Activated T-cell treated with anti-CD3 and anti-CD28 coated beads, Interleukin-2, amount 50 U/mL, for 48 hours (primary cell): ENCODE measurements at regions not wholly inside any gene's neighbourhood (a gene's known extent, or its start where the extent isn't known, plus 50 kb on each side); places are given as distances from the start of the nearest gene placed in this dataset.

Experiments used
- DNase-seq, 2 experiments: peaks; one replicate each; pipeline ENCODE4 v3.0.0-alpha.2; 2020

DNA sequence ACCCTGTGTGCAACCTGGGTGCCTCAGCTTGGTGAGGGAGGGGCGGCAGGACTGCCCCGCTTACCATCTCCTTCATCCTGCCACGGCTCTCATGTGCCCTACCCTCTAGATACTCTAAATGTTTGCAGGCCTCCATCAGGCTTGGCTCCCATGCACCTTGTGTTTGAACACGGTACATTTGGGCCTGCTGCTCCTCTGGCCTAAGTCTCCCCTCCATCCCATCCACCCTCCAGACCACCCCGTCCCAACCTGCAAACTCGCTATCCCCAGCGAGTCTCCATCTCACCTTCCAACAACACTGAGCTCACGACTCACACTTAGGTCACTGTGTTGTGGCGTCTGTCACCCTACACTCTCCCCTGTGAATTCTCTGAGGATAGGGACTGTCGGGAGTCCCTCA is 274.2 kb downstream of the TEX29 start:
- DNase-seq, result no peak

DNA sequence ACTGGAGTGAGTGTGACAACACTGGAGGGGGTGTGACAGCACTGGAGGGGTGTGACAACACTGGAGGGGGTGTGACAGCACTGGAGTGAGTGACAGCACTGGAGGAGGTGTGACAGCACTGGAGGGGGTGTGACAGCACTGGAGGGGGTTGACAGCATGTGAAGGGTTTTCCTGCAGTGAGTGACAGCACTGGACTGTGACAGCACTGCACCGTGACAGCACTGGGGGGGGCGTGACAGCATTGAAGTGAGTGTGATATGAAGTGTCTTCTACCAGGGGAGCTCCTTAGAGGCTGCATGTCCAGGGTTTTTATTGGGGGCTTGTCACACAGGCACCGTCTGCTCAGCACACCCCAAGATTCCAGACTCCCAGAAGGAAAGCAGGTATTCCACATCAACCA is 274.8 kb downstream of the TEX29 start:
- DNase-seq, result no peak

DNA sequence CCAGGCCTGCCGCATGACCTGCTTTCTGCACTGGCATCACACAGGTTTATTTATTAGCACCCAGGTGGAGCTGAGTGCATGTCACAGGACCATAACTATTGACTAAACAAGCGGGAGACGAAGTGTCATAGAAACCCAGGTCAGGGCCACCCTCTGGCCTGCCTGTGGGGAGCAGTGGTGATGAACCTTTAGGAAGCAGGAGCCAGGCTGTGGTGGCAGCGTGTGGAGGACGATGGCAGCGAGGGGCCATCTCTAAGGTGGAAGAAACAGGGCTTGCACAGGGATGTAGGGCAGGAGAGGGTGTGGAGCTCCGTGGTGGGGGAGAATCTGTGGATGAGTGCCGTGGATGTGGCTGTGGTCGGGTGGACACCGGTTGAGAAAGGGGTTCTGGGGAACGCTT is 275.3 kb downstream of the TEX29 start:
- no peak for DNase-seq

DNA sequence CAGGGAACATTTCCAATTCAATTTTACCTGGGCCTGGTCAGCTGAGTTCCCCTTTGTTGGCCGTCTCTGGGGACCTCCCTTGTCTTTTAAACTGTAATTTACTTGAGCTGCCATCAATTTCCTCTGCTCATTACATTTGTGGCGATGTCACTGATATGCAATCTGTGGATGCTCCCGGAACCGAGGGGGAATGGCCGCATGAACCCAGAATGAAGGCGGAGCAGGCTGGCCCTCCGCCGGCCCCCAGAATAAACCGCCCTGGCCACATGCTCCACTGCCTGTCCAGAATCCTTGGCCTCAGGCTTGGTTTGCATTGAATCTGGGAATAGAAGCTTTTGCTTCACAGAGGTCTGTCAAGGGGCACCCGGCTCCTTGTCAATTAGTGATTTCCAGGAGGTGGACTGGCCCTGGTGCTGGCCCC is 276.8 kb downstream of the TEX29 start:
- DNase-seq, result no peak

DNA sequence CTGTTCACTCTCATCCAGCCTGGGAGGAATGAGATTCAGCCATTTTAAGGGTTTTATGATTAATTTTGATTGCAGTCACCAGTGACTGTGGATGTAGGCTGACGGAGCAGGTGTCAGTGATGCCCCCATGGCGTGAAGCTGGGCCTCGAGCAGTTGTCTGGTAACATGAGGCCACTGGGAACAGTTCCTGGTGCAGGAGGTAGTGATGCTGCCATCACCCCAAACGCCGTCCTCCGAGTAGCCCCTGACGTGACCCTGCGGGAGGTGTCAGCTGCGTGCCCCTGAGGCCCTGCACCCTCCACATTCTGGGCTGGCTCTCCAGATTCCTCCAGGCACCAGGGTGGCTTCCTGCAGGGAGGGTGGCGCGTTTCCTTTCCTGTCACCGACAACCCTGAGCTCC is 277.2 kb downstream of the TEX29 start:
- no peak for DNase-seq

DNA sequence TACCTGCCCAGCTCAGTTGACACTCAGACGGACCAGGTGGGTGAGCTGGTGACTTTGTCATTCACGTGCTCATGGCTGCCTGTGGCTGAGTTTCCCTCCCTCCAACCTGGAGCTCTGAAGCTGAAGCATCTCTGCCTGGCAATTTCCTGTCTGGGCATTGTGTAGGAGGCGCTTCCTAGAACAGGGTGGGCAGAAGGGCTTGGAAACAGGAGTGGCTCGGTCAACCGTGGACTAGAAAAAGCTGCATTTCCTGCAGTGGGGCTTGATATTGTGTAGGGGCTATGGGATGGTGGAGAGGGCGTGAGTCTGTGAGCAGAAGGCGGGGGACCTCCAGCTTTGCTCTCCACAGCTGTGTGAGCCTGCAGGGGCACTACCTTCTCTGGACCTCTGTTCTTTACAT is 278.3 kb downstream of the TEX29 start:
- DNase-seq, result no peak

DNA sequence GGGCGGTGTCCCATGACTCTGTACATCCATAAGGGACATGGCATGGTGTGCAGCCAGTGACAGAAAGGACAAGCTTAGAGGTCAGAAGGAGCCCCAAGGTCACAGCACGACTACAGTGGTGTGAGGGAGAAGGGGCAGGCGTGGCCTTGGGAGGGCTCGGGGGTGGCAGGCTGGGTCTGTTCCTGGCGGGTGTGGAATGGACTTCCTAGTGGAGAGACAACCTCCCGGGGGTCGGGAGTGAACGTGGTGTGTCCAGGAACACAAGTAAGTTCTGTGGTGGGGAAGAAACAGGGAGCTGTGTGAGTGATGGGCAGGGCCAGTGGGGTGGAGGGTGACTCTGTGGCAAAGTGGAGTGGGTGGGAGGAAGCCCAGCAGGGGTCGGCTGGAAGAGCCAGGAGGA is 279.3 kb downstream of the TEX29 start:
- DNase-seq, result no peak

DNA sequence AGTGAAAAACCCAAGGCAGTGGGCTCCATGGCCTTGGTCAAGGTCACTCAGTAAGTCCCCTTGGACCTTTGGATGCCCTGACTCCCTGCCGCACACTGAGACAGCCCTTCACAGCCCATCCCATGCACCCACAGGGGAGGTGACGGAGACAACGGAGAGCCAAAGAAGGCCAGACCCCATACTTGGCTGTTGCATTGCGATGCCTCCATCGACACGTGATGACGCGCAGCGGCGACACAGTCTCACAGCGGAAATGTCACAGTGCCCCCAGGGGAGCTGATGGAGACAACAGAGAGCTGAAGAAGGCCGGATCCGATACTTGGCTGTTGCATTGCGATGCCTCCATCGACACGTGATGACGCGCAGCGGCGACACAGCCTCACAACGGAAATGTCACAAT is 282.4 kb downstream of the TEX29 start:
- no peak for DNase-seq

DNA sequence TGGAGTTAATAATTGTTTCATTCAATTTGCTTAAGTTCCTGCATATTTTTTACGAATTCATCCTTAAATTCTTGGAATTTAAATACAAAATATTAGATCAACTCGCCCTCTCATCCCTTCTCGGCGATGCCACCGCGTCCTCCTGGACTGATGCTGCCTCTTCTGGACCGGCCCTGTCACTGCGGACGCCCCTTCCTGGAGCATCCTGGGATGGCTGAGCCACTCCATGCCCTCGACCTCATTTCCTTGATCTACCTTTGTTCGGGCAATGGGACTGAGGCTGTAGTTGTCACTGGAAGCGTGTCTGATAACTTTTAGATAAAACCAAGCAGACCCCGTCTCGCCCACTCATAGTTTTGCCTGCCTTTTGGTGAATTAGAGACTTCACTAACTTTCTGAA is 283.7 kb downstream of the TEX29 start:
- DNase-seq, result no peak

DNA sequence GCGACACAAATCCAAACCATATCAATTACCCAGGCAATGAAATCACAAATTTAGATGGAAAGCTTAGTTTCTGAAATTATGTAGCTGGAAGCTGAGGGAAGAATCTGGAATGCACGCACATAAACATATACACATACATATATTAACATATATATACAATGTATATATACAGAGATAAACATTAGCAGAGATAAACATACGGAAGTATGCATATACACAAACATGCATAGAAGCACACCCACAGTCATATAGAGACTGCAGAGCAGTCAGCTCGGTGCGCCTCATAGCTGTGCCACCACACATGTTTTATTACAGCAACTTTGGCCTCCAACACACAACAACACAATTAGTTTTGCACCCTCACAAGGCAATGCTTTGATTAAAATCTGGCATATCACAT is 288.1 kb downstream of the TEX29 start:
- DNase-seq, result no peak

DNA sequence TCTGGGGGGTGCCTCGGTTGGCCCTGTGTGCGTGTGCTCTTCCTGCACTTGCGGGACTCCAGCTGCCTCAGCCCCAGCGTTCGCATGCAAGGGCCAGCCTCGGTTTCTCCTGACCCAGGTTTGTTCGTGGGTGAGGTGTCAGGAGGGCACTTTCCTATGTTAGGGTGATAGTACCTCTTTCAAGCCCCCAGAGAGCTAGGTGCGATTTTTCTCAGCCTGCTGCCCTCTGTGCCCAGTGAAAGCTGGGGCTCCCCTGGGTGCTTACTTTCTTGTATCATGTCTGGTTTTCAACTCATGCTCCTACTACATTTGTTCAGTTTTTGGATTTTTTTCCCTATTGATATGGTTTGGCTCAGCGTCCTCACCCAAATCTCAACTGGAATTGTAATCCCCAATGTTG is 289.2 kb downstream of the TEX29 start:
- no peak for DNase-seq

DNA sequence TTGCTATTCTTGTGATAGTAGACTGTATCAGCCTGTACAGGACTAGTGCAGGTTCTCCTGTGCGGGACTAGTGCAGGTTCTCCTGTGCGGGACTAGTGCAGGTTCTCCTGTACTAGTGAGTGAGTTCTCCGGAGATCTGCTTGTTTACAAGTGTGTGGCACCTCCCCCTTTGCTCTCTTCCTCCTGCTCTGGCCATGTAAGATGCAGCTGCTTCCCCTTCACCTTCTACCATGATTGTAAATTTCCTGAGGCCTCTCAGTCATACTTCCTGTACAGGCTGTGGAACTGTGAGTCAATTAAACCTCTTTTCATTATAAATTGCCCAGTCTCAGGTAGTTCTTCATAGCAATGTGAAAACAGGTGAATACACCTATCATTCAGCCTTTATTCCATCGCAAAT is 289.6 kb downstream of the TEX29 start:
- no peak for DNase-seq

DNA sequence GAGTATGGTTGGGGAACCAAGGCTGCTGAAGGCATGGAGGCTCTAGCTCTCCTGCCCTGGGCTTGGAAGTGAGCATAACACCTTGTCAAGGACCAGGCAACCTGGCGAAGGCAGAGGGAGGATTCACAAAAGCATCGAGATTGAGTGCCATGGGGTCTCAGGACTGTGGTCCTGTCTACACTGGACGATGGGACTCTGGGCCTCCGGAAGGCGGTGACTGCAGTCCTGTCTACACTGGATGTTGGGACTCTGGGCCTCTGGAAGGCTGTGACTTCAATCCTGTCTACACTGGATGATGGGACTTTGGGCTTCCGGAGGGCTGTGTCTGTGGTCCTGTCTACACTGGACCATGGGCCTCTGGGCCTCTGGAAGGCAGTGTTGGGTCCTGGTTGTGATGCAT is 290.4 kb downstream of the TEX29 start:
- no peak for DNase-seq

DNA sequence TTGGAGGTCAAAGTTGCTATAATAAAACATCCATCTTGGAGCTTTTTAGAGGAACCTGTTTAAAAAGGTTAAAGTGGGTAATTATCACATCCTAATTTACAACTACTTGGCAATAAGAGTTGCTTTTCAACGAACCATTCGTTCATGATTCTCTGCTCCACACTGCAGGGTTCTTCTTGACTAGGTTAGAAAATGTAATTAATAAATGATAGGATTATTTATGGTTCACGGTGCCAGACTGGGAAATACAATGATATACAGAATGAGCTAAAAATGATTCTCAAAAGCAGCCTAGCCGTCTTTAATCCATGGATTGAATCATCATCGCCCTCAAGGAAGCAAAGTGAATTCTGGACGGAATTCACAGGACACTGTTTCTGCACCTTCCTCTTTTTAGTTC is 291.2 kb downstream of the TEX29 start:
- DNase-seq, result no peak

DNA sequence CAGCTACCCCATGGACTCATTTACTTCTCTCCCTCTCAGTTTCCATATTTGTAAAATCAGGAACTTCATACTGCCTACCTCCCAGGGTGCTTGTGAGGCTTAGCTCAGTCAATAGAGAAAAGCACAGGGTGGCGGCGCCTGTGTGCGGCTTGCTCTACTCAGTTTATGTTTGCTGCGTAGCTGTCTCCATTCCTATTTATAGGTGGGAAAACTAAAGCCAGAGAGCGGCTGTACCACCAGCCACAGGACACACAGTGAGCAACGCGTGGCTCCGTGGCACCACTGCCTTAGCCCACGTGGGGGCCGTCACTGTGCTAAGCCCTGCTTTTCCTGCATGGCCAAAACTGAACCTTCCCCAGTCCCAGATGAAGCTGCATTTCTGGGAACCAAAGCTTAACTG is 292.4 kb downstream of the TEX29 start:
- no peak for DNase-seq

DNA sequence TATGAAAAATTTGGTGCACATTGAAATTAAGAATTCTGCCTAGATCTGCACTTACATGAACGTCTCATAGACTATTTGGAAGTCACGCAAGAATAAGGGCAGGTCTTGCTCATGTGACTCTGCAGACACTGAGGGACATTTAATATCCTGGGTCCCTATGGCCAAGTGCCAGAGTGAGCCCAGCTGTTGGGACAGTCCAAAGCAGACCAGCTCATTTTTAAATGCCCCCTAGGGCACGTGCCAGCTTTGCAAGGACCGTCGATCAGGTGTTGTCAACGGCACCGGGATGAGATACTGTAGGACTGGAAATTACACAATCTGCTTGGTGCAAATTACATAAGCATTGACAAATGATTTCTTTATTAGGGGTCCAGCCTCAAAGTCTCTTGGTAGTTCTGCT is 293.6 kb downstream of the TEX29 start:
- no peak for DNase-seq

DNA sequence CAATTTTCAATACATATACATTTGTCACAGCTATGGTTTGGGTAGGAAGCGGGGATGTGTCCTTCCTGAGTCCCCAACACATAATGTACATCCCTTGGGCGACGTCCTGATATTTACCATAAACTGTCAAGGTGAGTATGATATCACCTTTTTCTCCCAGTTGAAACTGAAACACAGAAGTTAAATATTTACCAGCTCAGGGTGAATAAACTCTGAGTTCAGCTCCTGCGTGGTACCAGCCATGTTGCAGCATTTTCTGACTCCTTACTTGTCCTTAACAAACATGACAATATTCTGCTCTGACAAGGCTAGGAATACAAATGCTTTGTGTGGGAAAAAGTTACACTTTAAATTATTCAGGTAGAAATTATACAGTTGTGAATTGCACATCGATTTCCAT is 294.2 kb downstream of the TEX29 start:
- no peak for DNase-seq

DNA sequence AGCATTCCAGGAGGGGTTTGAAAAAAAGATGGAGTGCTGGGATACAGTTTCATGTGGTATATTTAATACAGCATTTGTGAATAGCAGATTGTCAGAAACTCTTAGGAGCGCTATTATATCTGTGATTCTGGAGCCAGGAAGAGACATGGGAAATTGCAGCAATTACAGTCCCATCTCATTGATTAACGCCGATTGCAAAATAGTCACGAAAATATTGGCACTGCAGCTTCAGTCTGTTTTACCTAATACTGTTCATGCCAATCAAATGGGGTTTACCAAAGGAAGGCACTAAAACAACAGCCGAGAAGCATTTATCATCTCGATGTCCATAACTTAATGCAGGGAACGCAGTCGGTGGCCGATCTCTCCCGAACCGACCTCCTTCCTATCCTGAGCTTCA is 295.8 kb downstream of the TEX29 start:
- DNase-seq, result no peak

DNA sequence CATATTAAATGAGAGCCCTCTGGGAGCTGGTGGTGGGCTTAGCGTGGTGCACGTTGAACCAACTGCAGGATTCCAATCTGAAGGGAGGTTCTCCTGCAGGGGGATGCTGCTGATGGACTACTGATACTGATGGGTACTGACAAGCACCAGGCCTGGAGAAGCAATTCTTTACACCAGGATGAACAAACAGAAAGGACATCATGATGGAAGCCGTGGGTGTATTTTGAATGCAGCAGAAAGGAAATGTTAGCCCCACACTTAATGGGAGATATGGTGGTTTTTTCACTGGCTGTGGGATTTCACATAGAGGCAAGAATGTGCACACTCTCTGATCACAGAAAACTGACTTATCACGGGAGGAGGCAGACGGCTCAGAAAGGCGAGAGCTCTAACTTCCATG is 299.7 kb downstream of the TEX29 start:
- DNase-seq, result no peak

DNA sequence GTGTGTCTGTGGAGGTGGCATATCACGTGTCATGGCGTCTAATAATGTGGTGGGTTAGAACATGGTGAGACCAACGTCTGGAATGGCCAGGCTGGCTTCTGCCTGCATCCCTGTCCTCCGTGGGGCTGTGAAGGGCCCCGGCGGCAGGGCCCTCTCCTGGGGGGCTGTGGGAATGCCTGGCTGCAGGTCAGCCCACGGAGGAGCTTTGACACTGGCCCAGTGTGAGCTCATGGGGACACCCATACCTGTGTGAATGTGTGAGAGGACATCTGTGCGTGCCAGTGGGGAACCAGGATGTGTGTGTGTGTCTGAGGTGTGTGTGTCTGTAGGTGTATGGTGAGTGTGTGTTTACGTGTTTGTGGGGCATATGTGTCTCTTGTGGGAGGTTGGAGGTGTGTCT is 300.1 kb downstream of the TEX29 start:
- no peak for DNase-seq

DNA sequence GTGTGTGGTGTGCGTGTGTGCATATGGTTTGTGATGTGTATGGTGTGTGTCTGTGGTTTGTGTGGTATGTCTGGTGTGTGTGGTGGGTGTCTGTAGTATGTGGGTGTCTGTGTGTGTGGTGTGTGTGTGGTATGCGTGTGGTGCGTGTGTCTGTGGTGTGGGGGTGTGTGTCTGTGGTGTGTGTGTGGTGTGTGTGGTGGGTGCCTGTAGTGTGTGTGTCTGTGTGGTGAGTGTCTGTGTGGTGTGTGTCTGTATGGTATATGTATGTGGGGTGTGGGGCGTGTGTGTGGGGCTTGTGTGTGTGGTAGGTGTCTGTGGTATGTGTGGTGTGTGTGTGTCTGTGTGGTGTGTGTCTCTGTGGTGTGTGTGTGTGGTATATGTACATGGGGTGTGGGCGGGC is 300.7 kb downstream of the TEX29 start:
- DNase-seq, result no peak

DNA sequence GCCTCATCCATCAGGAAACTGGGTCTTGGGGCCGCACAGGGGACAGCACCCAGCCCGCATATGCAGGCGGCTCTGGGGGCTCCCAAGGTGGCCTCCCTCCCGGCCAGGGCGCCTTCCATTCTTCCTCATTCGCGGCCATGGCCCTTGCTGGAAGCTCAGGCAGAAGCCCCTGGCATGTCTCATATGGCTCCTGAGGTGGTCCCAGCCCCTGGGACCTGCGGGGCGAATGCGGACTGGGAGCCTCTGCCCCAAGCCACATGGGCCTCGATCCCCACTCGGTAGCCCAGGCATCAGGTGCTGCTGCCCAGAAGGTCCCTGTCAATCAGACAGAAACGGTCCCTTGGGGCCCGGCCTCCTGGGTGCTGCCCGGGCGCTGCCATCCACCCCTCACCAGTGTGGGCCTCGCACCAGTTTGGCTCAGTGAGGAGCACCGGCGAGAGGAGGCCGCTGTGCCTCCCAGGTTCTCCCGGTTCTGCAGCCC is 301.6 kb downstream of the TEX29 start:
- no peak for DNase-seq

DNA sequence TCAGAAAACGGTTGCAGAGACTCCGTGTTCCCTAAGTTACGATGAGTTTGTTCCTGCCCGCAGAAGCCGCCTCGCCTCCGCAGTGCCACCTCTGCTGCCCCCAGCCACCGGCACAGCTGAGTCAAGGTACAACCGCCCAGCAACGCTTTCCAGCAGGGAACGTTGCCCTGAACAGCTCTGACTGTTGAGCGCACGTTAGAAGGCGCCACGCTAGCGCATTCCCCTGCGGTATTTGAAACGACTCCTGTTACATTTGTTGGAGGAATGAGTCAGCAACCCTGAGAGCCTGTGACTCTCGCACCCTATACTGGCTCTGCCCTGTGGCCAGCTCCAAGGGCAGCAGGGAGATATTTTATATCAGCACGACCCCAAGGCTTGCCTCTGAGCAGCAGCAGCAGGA is 302.8 kb downstream of the TEX29 start:
- DNase-seq, result no peak

DNA sequence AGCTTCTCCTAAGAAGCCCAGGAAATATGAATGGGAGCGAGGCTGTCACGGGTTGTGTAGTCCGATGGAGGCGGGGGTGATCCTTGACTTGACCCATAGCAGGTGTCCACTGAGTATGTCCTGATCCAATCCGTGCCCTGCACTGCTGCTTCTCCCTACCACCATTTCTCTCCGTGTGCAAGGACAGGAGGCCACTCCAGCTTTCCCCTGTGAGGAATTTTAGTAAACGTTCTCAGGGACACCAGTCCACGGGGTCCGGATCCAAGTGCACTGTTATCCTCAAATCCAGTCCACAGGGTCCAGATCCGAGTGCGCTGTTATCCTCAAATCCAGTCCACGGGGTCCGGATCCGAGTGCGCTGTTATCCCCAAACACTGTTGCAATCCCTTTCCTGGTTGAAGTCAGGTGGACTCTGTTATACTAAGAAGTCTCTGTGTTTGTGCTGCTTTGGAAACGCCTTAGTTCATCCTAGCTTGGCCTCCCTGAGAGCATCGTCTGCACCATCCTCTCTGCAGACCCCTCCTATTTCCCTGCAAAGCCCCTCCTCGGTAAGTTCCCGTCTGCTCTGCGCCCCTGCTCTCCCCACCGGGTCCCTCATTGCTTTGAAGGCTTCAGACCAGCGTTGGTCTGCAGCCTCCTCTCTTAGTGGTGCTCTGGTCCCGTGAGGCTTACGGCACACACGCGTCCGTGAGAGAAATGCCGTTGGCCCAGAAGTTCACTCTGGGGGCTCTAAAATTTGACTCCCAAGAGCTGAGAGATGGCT is 303.5 kb downstream of the TEX29 start:
- no peak for DNase-seq

DNA sequence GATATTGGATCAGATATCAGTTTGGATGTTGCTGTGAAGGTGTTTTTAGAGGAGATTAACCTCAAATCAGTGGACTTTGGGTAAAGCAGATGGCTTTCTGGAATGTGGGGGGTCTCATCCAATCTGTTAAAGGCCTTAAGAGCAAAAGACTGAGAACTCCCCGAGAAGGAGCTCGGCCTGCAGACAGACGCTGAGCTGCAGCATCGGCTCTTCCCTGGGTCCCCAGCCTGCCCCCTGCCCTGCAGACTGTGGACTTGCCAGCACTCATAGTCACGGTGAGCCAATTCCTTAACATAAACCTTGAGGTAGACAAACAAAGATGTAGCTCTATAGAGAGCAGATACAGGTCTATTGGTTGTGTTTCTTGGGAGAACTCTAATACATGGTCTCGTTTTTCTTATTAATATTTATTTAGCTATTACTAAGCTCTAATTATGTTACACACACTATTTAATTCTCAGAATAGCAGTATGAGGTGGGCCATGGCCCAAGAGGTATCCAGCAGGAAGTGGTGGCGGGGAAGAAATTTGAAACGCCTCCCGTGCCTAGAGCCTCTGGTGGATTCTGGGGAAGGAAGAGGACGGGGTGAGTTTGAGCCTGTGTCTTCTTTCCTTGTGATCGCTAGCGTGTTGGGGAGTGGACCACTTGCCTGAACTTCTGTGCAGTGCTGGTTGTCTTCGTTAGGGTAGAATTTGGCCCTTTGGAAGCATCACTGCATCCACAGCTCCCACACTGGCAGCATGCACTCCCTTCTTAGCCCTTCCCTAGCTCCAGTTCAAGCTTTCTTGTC is 305.3 kb downstream of the TEX29 start:
- DNase-seq, result no peak
